GM13977 (cell line): ENCODE measurements at regions not wholly inside any gene's neighbourhood (a gene's known extent, or its start where the extent isn't known, plus 50 kb on each side); places are given as distances from the start of the nearest gene placed in this dataset.
"Not testable (repeated sequence)": the region's sequence is repeated elsewhere in the genome, so short reads cannot be mapped to it uniquely, and the experiment has no call there.

Source experiments
- DNase-seq: peaks from one replicate; pipeline ENCODE4 v3.0.0; 2012; ENCODE audit warnings: low spot score
- CTCF ChIP-seq: IDR thresholded peaks from 2 replicates; pipeline ENCODE4 v1.5.1; 2012; ENCODE audit warnings: mild to moderate bottlenecking, control low read depth; ENCODE audit not compliant: insufficient read depth; ENCODE audit errors: extremely low read depth, missing control alignments
- in situ Hi-C: fragments of 300-500 bp; cut with MboI; formaldehyde crosslinking; loops from one replicate; pipeline ENCODE4 v1.12.0; 2022; ENCODE audit warnings: low sequenced_read_pairs, low pct_unique_long_range_greater_than_20kb, mixed read lengths, inconsistent platforms; ENCODE audit not compliant: unreplicated experiment

- TF ChIP-seq CTCF, result no peak
- no peak for DNase-seq
- in situ Hi-C loops, result no loop called here
These were observed 54.5 kb downstream of the IRX5 start for GRCh38 chr16:54985156-54985555.

GRCh38 chr16:54985668-54986067 lies 55.0 kb downstream of the IRX5 start:
- no peak for DNase-seq
- in situ Hi-C loops, result no loop called here
- TF ChIP-seq CTCF, result no peak

DNA sequence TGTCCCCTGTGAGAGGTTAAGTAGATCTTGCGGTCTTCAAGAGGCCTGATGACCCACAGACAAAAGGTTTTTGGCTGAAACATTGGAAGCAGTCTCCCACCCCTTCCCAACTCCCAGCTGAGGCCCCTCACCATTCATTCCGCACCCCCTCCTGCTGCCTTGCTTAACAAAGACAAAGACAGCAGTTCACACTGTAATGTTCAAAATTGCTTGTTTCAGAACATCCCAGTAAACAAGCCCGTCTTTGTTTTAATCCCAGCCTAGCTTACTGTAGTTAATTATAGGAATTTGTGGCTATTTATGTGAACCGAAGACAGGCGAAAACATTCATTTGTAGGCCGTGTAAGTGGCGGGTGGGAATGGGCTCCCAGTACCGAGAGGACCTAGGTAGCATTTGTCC lies 55.7 kb downstream of the IRX5 start:
- no peak for DNase-seq
- no peak for TF ChIP-seq CTCF
- in situ Hi-C loops, result no loop called here

GRCh38 chr16:54987081-54987480 lies 56.4 kb downstream of the IRX5 start:
- in situ Hi-C loops, result no loop called here
- TF ChIP-seq CTCF, result no peak
- no peak for DNase-seq

GRCh38 chr16:54991525-54991924 lies 60.9 kb downstream of the IRX5 start:
- in situ Hi-C loops, result no loop called here
- TF ChIP-seq CTCF, result no peak
- no peak for DNase-seq

DNA sequence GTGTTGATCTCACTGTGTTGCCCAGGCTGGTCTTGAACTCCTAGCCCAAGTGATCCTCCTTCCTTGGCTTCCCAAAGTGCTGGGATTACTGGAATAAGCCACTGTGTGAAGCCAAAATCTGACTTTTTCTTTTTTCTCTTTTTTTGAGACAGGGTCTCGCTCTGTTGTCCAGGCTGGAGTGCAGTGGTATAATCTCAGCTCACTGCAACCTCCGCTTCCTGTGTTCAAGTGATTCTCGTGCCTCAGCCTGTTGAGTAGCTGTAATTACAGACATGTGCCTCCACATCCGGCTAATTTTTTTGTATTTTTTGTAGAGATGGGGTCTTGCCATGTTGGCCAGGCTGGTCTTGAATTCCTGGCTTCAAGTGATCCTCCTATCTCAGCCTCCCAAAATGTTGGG lies 61.3 kb downstream of the IRX5 start:
- DNase-seq, in situ Hi-C loops: not testable (repeated sequence)

DNA sequence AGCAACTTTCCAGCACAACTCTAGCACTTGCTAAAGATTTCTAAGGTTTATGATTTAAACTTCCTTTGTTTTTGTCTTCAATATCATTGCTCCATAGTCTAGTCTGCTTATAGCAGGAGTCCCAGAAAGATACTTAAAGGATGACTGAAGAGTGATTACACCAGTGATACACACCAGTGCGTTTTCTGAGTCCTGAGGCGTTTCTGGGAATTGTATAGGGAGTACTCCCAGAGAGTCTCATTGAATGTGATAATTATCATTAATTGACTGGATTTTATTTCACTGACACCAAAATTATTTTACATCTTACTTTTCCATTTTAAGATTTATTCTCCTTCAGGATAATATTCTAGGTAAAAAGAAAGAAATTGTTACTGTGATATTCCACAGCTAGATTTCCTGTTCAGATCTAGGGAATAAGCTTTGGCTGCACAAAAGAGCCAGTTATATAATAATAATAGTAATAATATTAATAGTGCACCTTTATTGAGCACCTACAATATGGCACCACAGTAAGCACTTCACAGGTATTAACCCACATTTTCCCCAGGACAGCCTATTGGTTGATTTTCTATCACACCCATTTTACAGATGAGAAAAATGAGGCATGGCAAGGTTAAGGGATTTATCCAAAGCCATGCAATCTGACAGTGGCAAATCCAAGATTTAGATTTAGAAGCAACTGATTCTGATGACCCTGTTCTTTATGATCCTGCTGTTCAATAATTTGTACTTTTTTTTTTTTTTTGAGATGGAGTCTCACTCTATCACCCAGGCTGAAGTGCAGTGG lies 62.6 kb downstream of the IRX5 start:
- DNase-seq, result no peak
- no peak for TF ChIP-seq CTCF
- in situ Hi-C loops, result no loop called here
